ENCODE measurements at regions not wholly inside any gene's neighbourhood (a gene's known extent, or its start where the extent isn't known, plus 50 kb on each side); places are given as distances from the start of the nearest gene placed in this dataset.
A peak's percentile ranks its signal among the peaks of the same experiment; 100 is the strongest.
"Not testable (repeated sequence)": the region's sequence is repeated elsewhere in the genome, so short reads cannot be mapped to it uniquely, and the experiment has no call there.

GRCh38 chr16:21383682-21384081, 105.6 kb upstream of the CRYM start:
- not testable (repeated sequence) for H3K9ac ChIP-seq (ENCODE audit: low read length); H3K4me2 ChIP-seq (ENCODE audit: low read length); H3K27me3 ChIP-seq (ENCODE audit: insufficient read depth, low read depth, low read length); H3K79me2 ChIP-seq (replicated peaks; ENCODE audit: insufficient read depth, low read length); H3K27ac ChIP-seq (ENCODE audit: low read length); H4K20me1 ChIP-seq (ENCODE audit: insufficient read depth); H3F3A ChIP-seq (ENCODE audit: insufficient read depth, low read length, poor library complexity, severe bottlenecking); H3K9me3 ChIP-seq (ENCODE audit: low read length); H2AFZ ChIP-seq (ENCODE audit: low read depth, low read length); H3K9me2 ChIP-seq (ENCODE audit: insufficient read depth, low read length); H3K36me3 ChIP-seq (ENCODE audit: insufficient read depth, low read length); H3K4me3 ChIP-seq (ENCODE audit: low read length)

DNA sequence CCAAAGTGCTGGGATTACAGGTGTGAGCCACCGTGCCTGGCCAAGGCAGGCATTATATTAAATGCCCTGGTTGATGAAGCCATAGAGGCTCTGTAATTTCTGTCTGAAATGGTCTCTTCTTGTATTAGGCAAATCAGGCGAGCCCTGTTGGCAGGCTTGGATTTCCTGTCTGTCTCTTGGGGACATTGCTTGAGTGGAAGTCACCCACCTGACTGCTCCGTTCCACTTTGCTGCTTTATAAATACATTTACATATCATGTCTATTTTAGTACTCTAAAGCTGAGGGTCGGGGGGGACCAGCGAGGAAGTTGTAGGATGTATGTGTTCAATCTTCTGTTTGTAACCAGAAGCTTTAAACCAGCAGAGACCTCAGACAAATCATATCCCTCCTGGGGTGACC, 101.6 kb upstream of the CRYM start:
- H3K9me3 ChIP-seq (ENCODE audit: low read length); H3K36me3 ChIP-seq (ENCODE audit: insufficient read depth, low read length); H3K9me2 ChIP-seq (ENCODE audit: insufficient read depth, low read length); H3K27ac ChIP-seq (ENCODE audit: low read length); H3K4me2 ChIP-seq (ENCODE audit: low read length); H3K4me3 ChIP-seq (ENCODE audit: low read length); H3K79me2 ChIP-seq (replicated peaks; ENCODE audit: insufficient read depth, low read length); H4K20me1 ChIP-seq (ENCODE audit: insufficient read depth); H3F3A ChIP-seq (ENCODE audit: insufficient read depth, low read length, poor library complexity, severe bottlenecking); H2AFZ ChIP-seq (ENCODE audit: low read depth, low read length); H3K9ac ChIP-seq (ENCODE audit: low read length); H3K27me3 ChIP-seq (ENCODE audit: insufficient read depth, low read depth, low read length): not testable (repeated sequence)

- not testable (repeated sequence) for H3K36me3 ChIP-seq (ENCODE audit: insufficient read depth, low read length); H3K9ac ChIP-seq (ENCODE audit: low read length); H3K4me3 ChIP-seq (ENCODE audit: low read length); H3K4me2 ChIP-seq (ENCODE audit: low read length); H2AFZ ChIP-seq (ENCODE audit: low read depth, low read length); H3F3A ChIP-seq (ENCODE audit: insufficient read depth, low read length, poor library complexity, severe bottlenecking); H3K27ac ChIP-seq (ENCODE audit: low read length); H3K9me2 ChIP-seq (ENCODE audit: insufficient read depth, low read length); H3K9me3 ChIP-seq (ENCODE audit: low read length); H3K27me3 ChIP-seq (ENCODE audit: insufficient read depth, low read depth, low read length); H3K79me2 ChIP-seq (replicated peaks; ENCODE audit: insufficient read depth, low read length); H4K20me1 ChIP-seq (ENCODE audit: insufficient read depth)
These were observed 98.3 kb upstream of the CRYM start for GRCh38 chr16:21376196-21376899.

DNA sequence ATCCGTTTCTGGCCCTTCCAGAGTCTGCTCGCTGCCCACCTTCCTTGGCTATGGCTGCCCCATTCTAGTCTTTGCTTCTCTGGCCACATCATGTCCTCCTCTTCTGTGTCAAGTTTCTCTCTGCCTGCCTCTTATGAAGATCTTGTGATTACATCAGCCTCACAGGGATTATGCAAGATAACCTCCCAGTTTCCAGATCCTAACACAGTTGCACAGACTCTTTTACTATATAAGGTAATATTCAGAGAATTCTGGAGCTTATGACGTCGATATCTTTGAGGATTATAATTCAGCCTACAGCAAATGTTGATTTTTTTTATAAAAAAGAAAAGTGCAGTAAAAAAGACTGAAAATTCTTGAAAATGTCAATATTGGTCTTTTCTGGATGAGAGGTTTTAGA, 97.2 kb upstream of the CRYM start:
- H3K27me3 ChIP-seq (ENCODE audit: insufficient read depth, low read depth, low read length); H2AFZ ChIP-seq (ENCODE audit: low read depth, low read length); H3K79me2 ChIP-seq (replicated peaks; ENCODE audit: insufficient read depth, low read length); H3K4me3 ChIP-seq (ENCODE audit: low read length); H3K9me2 ChIP-seq (ENCODE audit: insufficient read depth, low read length); H3K27ac ChIP-seq (ENCODE audit: low read length); H3K36me3 ChIP-seq (ENCODE audit: insufficient read depth, low read length); H4K20me1 ChIP-seq (ENCODE audit: insufficient read depth); H3K4me2 ChIP-seq (ENCODE audit: low read length); H3K9me3 ChIP-seq (ENCODE audit: low read length); H3F3A ChIP-seq (ENCODE audit: insufficient read depth, low read length, poor library complexity, severe bottlenecking); H3K9ac ChIP-seq (ENCODE audit: low read length): not testable (repeated sequence)

DNA sequence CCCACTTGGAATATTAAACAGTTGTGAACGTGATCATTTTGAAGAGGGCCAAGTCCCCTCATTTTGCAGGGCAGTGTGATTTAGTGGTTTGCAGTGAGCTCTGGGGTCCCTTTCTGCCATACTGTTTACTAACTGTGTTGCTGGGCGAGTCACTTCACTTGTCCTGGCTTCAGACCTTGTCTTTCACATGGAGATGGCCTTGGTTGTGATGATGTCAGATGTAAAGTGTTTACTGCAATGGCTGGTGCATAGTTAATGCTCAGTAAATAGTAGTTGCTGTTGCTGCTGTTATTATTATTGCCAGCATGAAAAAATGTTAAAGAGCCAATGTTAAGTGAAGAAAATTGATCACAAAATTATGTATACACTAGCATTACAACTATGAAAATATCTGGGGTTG, 95.4 kb upstream of the CRYM start:
- not testable (repeated sequence) for H4K20me1 ChIP-seq (ENCODE audit: insufficient read depth); H3K4me2 ChIP-seq (ENCODE audit: low read length); H3K27ac ChIP-seq (ENCODE audit: low read length); H3F3A ChIP-seq (ENCODE audit: insufficient read depth, low read length, poor library complexity, severe bottlenecking); H3K9me2 ChIP-seq (ENCODE audit: insufficient read depth, low read length); H3K4me3 ChIP-seq (ENCODE audit: low read length); H3K27me3 ChIP-seq (ENCODE audit: insufficient read depth, low read depth, low read length); H3K9ac ChIP-seq (ENCODE audit: low read length); H3K79me2 ChIP-seq (replicated peaks; ENCODE audit: insufficient read depth, low read length); H2AFZ ChIP-seq (ENCODE audit: low read depth, low read length); H3K36me3 ChIP-seq (ENCODE audit: insufficient read depth, low read length); H3K9me3 ChIP-seq (ENCODE audit: low read length)

GRCh38 chr16:21372862-21373261, 94.8 kb upstream of the CRYM start:
- not testable (repeated sequence) for H3K9ac ChIP-seq (ENCODE audit: low read length); H3K9me2 ChIP-seq (ENCODE audit: insufficient read depth, low read length); H2AFZ ChIP-seq (ENCODE audit: low read depth, low read length); H4K20me1 ChIP-seq (ENCODE audit: insufficient read depth); H3K27me3 ChIP-seq (ENCODE audit: insufficient read depth, low read depth, low read length); H3K36me3 ChIP-seq (ENCODE audit: insufficient read depth, low read length); H3K9me3 ChIP-seq (ENCODE audit: low read length); H3K79me2 ChIP-seq (replicated peaks; ENCODE audit: insufficient read depth, low read length); H3K4me2 ChIP-seq (ENCODE audit: low read length); H3F3A ChIP-seq (ENCODE audit: insufficient read depth, low read length, poor library complexity, severe bottlenecking)
- Histone ChIP-seq H3K27ac (ENCODE audit: low read length) (peak overlapping the region; percentile 64), H3K4me3 (ENCODE audit: low read length) (peak overlapping the region; percentile 25)
